ENCODE measurements at regions not wholly inside any gene's neighbourhood (a gene's known extent, or its start where the extent isn't known, plus 50 kb on each side); places are given as distances from the start of the nearest gene placed in this dataset.

DNA sequence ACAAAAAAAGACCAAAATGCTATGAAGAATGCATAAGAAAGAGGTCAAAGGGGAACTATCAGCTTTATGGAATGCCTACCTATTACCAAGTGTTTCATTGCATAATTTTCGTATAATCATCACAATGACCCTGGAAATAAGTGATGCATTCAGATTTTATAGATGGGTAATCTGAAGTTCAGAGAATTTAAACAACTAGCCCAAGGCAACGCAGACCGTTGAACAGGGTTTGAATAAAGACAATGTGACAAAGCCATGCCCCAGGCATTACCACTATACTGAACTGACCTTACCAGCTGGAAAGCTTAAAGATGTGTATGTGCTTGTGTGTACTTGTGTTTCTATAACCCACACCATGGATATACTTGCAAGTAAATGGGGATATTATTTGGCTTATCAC lies 827.6 kb upstream of the ADGRL2 start:
- TF ChIP-seq, protein P1, sequence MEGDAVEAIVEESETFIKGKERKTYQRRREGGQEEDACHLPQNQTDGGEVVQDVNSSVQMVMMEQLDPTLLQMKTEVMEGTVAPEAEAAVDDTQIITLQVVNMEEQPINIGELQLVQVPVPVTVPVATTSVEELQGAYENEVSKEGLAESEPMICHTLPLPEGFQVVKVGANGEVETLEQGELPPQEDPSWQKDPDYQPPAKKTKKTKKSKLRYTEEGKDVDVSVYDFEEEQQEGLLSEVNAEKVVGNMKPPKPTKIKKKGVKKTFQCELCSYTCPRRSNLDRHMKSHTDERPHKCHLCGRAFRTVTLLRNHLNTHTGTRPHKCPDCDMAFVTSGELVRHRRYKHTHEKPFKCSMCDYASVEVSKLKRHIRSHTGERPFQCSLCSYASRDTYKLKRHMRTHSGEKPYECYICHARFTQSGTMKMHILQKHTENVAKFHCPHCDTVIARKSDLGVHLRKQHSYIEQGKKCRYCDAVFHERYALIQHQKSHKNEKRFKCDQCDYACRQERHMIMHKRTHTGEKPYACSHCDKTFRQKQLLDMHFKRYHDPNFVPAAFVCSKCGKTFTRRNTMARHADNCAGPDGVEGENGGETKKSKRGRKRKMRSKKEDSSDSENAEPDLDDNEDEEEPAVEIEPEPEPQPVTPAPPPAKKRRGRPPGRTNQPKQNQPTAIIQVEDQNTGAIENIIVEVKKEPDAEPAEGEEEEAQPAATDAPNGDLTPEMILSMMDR (CRISPR knock-in tag; IDR thresholded peaks at IDR 0.05) = no peak
- no peak for TF ChIP-seq ZUFSP (CRISPR knock-in tag; IDR thresholded peaks at IDR 0.05; ENCODE audit: borderline replicate concordance)
- TF ChIP-seq MIXL1 (CRISPR knock-in tag; IDR thresholded peaks at IDR 0.05) = no peak
- TF ChIP-seq RBFOX2 (IDR thresholded peaks at IDR 0.05; ENCODE audit: low read depth, low read length) = no peak
- TF ChIP-seq SUZ12 (IDR thresholded peaks at IDR 0.05; ENCODE audit: low read depth, low read length) = no peak
- TF ChIP-seq TBL1XR1 (IDR thresholded peaks at IDR 0.05; ENCODE audit: borderline replicate concordance, low read length, partially characterized antibody) = no peak
- TF ChIP-seq ATF1 (CRISPR knock-in tag; IDR thresholded peaks at IDR 0.05) = no peak
- no peak for TF ChIP-seq HNF4A (CRISPR knock-in tag; IDR thresholded peaks at IDR 0.05)

Measured in HepG2 (cell line).